WTC11 (cell line): ENCODE measurements at regions not wholly inside any gene's neighbourhood (a gene's known extent, or its start where the extent isn't known, plus 50 kb on each side); places are given as distances from the start of the nearest gene placed in this dataset.

Experiments
- ATAC-seq: fragments of 200-7000 bp; cut with Tn5 transposase; 2 replicates; pipeline ENCODE4 v1.10.0; 2021; ENCODE audit warnings: mild to moderate bottlenecking, moderate library complexity
- CTCF ChIA-PET: fragments of 300-600 bp; sonication (Branson Sonifier 250); formaldehyde crosslinking; loops from one replicate; lab custom pipeline; 2021; ENCODE audit warnings: antibody characterized with exemption; lab: Charles Lee
- POLR2A ChIA-PET: fragments of 350-600 bp; sonication (Branson Sonifier 250); formaldehyde crosslinking; loops from one replicate; lab custom pipeline; 2021; ENCODE audit warnings: antibody characterized with exemption; lab: Charles Lee
- DNase-seq: peaks from one replicate; pipeline ENCODE4 v3.0.0; 2021; ENCODE audit warnings: low spot score
- H3K27ac Mint-ChIP-seq: 2 replicates; pipeline ENCODE4 v1.8.0; 2021; ENCODE audit warnings: mixed read lengths
- H3K27me3 Mint-ChIP-seq: 2 replicates; pipeline ENCODE4 v1.8.0; 2021; ENCODE audit warnings: low read depth, mild to moderate bottlenecking, moderate library complexity, mixed read lengths
- H3K36me3 Mint-ChIP-seq: 2 replicates; pipeline ENCODE4 v1.8.0; 2021; ENCODE audit warnings: mixed read lengths
- H3K4me1 Mint-ChIP-seq: 2 replicates; pipeline ENCODE4 v1.8.0; 2022; ENCODE audit warnings: mixed read lengths
- H3K4me3 Mint-ChIP-seq: 2 replicates; pipeline ENCODE4 v1.8.0; 2021; ENCODE audit warnings: mild to moderate bottlenecking, moderate library complexity, mixed read lengths
- H3K9me3 Mint-ChIP-seq: 2 replicates; pipeline ENCODE4 v1.8.0; 2021; ENCODE audit warnings: mixed read lengths
- ATF2 ChIP-seq: sonication (generic); formaldehyde crosslinking; IDR thresholded peaks from 2 replicates; pipeline ENCODE4 v1.8.1; 2022; ENCODE audit warnings: low read depth, missing genetic modification reagents, borderline replicate concordance
- ESRRA ChIP-seq: sonication (generic); formaldehyde crosslinking; IDR thresholded peaks from 2 replicates; pipeline ENCODE4 v1.8.1; 2022; ENCODE audit warnings: mild to moderate bottlenecking, missing genetic modification reagents, borderline replicate concordance
- FOXJ3 ChIP-seq: sonication (generic); formaldehyde crosslinking; IDR thresholded peaks from 2 replicates; pipeline ENCODE4 v1.9.0; 2021; ENCODE audit warnings: missing genetic modification reagents, mild to moderate bottlenecking, borderline replicate concordance
- MYBL2 ChIP-seq: sonication (generic); formaldehyde crosslinking; IDR thresholded peaks from 2 replicates; pipeline ENCODE4 v1.8.1; 2023; ENCODE audit warnings: mild to moderate bottlenecking, moderate library complexity, missing genetic modification reagents
- OVOL2 ChIP-seq: fragments of 250-450 bp; sonication (Bioruptor Pico); IDR thresholded peaks from 2 replicates; pipeline ENCODE4 v1.9.0; 2021; ENCODE audit warnings: mild to moderate bottlenecking, borderline replicate concordance
- SMAD4 ChIP-seq: sonication (generic); formaldehyde crosslinking; IDR thresholded peaks from 2 replicates; pipeline ENCODE4 v1.8.0; 2022; ENCODE audit warnings: mild to moderate bottlenecking, missing genetic modification reagents
- TCF7 ChIP-seq: sonication (generic); formaldehyde crosslinking; IDR thresholded peaks from 2 replicates; pipeline ENCODE4 v1.8.0; 2022; ENCODE audit warnings: mild to moderate bottlenecking, low read depth, missing genetic modification reagents, moderate library complexity
- USF1 ChIP-seq: sonication (generic); formaldehyde crosslinking; IDR thresholded peaks from 2 replicates; pipeline ENCODE4 v1.8.0; 2022; ENCODE audit warnings: mild to moderate bottlenecking, missing genetic modification reagents
- ZBTB21 ChIP-seq: sonication (generic); formaldehyde crosslinking; IDR thresholded peaks from 2 replicates; pipeline ENCODE4 v1.8.1; 2023; ENCODE audit warnings: mild to moderate bottlenecking, missing genetic modification reagents, borderline replicate concordance
- ZNF138 ChIP-seq: sonication (generic); formaldehyde crosslinking; conservative IDR thresholded peaks from 2 replicates; pipeline ENCODE4 v1.8.1; 2022; ENCODE audit warnings: mild to moderate bottlenecking, moderate library complexity, missing genetic modification reagents
- TF ChIP-seq, protein P1 (sequence below): sonication (generic); formaldehyde crosslinking; IDR thresholded peaks from 2 replicates; pipeline ENCODE4 v1.8.0; 2023; ENCODE audit warnings: missing genetic modification reagents, mild to moderate bottlenecking, borderline replicate concordance
- TF ChIP-seq, protein P2 (sequence below): sonication (generic); formaldehyde crosslinking; IDR thresholded peaks from 2 replicates; pipeline ENCODE4 v1.8.1; 2023; ENCODE audit warnings: mild to moderate bottlenecking, missing genetic modification reagents, moderate library complexity
- TF ChIP-seq, protein P3 (sequence below): fragments of 250-450 bp; sonication (Bioruptor Pico); IDR thresholded peaks from 2 replicates; pipeline ENCODE4 v1.8.0; 2021; ENCODE audit warnings: mild to moderate bottlenecking

DNA sequence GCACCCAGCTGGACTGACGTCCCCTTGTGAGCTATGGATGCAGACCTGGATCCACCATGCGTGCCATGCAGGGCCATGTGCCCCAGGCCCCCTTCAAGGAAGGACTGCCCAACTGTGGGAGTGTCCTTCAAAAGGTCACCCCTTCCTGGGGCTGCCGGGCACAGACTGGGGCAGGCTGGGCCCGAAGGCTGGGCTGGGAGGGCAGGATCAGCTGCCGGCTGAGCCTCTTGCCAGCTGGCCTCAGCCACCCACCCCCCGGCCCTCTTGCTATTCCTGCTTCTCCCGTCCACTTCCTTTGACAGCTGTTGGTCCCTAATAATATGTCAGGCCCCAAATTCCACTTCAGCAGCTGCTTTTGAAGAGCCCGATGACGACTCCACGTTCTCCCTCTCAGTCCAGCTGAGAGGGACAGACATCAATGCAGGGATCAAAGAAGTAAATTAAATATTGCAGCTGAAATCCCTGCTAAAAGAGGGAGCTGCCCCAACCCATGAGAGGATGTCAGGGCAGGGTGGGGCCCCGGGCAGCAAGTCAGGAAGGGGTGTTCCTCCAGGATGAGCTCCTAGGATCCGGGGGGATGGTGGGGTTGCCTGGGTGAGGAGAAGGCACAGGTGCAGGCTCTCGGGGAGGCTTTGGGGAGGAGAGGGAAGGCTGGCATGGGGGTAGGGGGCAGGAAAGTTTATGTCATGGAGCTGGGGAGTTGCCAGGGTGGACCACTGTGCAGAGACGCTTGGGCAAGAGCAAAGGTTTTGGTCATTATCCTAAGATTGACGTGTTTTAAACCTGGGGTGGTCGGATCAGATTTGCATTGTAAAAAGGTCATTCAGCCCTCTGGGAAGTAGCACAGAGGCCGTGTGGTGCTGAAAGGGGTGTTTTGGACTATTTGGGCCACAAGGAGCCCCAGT is 185.0 kb downstream of the ANKRD60 start (continued):
- TF ChIP-seq, protein P1, sequence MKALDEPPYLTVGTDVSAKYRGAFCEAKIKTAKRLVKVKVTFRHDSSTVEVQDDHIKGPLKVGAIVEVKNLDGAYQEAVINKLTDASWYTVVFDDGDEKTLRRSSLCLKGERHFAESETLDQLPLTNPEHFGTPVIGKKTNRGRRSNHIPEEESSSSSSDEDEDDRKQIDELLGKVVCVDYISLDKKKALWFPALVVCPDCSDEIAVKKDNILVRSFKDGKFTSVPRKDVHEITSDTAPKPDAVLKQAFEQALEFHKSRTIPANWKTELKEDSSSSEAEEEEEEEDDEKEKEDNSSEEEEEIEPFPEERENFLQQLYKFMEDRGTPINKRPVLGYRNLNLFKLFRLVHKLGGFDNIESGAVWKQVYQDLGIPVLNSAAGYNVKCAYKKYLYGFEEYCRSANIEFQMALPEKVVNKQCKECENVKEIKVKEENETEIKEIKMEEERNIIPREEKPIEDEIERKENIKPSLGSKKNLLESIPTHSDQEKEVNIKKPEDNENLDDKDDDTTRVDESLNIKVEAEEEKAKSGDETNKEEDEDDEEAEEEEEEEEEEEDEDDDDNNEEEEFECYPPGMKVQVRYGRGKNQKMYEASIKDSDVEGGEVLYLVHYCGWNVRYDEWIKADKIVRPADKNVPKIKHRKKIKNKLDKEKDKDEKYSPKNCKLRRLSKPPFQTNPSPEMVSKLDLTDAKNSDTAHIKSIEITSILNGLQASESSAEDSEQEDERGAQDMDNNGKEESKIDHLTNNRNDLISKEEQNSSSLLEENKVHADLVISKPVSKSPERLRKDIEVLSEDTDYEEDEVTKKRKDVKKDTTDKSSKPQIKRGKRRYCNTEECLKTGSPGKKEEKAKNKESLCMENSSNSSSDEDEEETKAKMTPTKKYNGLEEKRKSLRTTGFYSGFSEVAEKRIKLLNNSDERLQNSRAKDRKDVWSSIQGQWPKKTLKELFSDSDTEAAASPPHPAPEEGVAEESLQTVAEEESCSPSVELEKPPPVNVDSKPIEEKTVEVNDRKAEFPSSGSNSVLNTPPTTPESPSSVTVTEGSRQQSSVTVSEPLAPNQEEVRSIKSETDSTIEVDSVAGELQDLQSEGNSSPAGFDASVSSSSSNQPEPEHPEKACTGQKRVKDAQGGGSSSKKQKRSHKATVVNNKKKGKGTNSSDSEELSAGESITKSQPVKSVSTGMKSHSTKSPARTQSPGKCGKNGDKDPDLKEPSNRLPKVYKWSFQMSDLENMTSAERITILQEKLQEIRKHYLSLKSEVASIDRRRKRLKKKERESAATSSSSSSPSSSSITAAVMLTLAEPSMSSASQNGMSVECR (CRISPR knock-in tag), result no peak
- TF ChIP-seq USF1 (CRISPR knock-in tag), result no peak
- no peak for TF ChIP-seq FOXJ3 (CRISPR knock-in tag)
- TF ChIP-seq ZBTB21 (CRISPR knock-in tag), result no peak
- TF ChIP-seq SMAD4 (CRISPR knock-in tag), result no peak
- no peak for TF ChIP-seq ESRRA
- TF ChIP-seq MYBL2 (CRISPR knock-in tag), result no peak
- TF ChIP-seq, protein P2, sequence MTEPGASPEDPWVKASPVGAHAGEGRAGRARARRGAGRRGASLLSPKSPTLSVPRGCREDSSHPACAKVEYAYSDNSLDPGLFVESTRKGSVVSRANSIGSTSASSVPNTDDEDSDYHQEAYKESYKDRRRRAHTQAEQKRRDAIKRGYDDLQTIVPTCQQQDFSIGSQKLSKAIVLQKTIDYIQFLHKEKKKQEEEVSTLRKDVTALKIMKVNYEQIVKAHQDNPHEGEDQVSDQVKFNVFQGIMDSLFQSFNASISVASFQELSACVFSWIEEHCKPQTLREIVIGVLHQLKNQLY (CRISPR knock-in tag), result no peak
- TF ChIP-seq ZNF138 (CRISPR knock-in tag), result no peak
- TF ChIP-seq ATF2 (CRISPR knock-in tag), result no peak

- TF ChIP-seq OVOL2 (no peak), TCF7 (CRISPR knock-in tag) (no peak), ATF2 (CRISPR knock-in tag) (no peak)
- TF ChIP-seq, protein P3, sequence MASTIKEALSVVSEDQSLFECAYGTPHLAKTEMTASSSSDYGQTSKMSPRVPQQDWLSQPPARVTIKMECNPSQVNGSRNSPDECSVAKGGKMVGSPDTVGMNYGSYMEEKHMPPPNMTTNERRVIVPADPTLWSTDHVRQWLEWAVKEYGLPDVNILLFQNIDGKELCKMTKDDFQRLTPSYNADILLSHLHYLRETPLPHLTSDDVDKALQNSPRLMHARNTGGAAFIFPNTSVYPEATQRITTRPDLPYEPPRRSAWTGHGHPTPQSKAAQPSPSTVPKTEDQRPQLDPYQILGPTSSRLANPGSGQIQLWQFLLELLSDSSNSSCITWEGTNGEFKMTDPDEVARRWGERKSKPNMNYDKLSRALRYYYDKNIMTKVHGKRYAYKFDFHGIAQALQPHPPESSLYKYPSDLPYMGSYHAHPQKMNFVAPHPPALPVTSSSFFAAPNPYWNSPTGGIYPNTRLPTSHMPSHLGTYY (CRISPR knock-in tag), result no peak
- POLR2A ChIA-PET, result no interaction called here
- H3K27me3 Mint-ChIP-seq, result peaks cover 2% of the 10 kb centered on the region; the same call in 1 of the 2 replicates
- ATAC-seq (no peak), DNase-seq (no peak)
- H3K36me3 Mint-ChIP-seq, result no peaks in the 10 kb centered on the region
- H3K27ac Mint-ChIP-seq, result no peak overlapping the region
- H3K9me3 Mint-ChIP-seq, result no peaks in the 10 kb centered on the region
- peaks cover 27% of the 10 kb centered on the region for H3K4me1 Mint-ChIP-seq
- no peak overlapping the region for H3K4me3 Mint-ChIP-seq
- CTCF ChIA-PET, result interaction anchor here (0.5 to 2.3 kb wide), 4 partner anchors 14 to 387 kb away, joined by 3 to 6 read pairs (median 4); no protein-coding TSS in a partner anchor
Measured at GRCh38 chr20:58042591-58042990, 185.9 kb downstream of the ANKRD60 start.
